ENCODE measurements at regions not wholly inside any gene's neighbourhood (a gene's known extent, or its start where the extent isn't known, plus 50 kb on each side); places are given as distances from the start of the nearest gene placed in this dataset.
"Not testable (repeated sequence)": the region's sequence is repeated elsewhere in the genome, so short reads cannot be mapped to it uniquely, and the experiment has no call there.

GRCh38 chr10:84698989-84699388 is 370.6 kb downstream of the CCSER2 start:
- DNase-seq (ENCODE audit: extremely low read depth in 1 of 2, low read depth in 1 of 2), result no peak

GRCh38 chr10:84700668-84701369 is 372.4 kb downstream of the CCSER2 start:
- no peak for DNase-seq (ENCODE audit: extremely low read depth in 1 of 2, low read depth in 1 of 2)

- DNase-seq (ENCODE audit: extremely low read depth in 1 of 2, low read depth in 1 of 2), result no peak
These were observed 373.0 kb downstream of the CCSER2 start for GRCh38 chr10:84701370-84701720.

GRCh38 chr10:84704101-84704500 is 375.7 kb downstream of the CCSER2 start:
- DNase-seq (ENCODE audit: extremely low read depth in 1 of 2, low read depth in 1 of 2), result no peak

GRCh38 chr10:84706431-84706830 is 378.0 kb downstream of the CCSER2 start:
- no peak for DNase-seq (ENCODE audit: extremely low read depth in 1 of 2, low read depth in 1 of 2)

GRCh38 chr10:84706875-84707274 is 378.5 kb downstream of the CCSER2 start:
- no peak for DNase-seq (ENCODE audit: extremely low read depth in 1 of 2, low read depth in 1 of 2)

- no peak for DNase-seq (ENCODE audit: extremely low read depth in 1 of 2, low read depth in 1 of 2)
These were observed 387.5 kb downstream of the CCSER2 start for GRCh38 chr10:84715911-84716310.

- DNase-seq (ENCODE audit: extremely low read depth in 1 of 2, low read depth in 1 of 2), result no peak
These were observed 390.7 kb downstream of the CCSER2 start for GRCh38 chr10:84718877-84719616.

GRCh38 chr10:84719687-84720086 is 391.3 kb downstream of the CCSER2 start:
- DNase-seq (ENCODE audit: extremely low read depth in 1 of 2, low read depth in 1 of 2), result no peak

GRCh38 chr10:84727398-84727797 is 399.0 kb downstream of the CCSER2 start:
- no peak for DNase-seq (ENCODE audit: extremely low read depth in 1 of 2, low read depth in 1 of 2)

GRCh38 chr10:84739126-84739525 is 410.7 kb downstream of the CCSER2 start:
- DNase-seq (ENCODE audit: extremely low read depth in 1 of 2, low read depth in 1 of 2), result not testable (repeated sequence)

- DNase-seq (ENCODE audit: extremely low read depth in 1 of 2, low read depth in 1 of 2), result no peak
These were observed 411.3 kb downstream of the CCSER2 start for GRCh38 chr10:84739641-84740040.

GRCh38 chr10:84743483-84743882 is 415.1 kb downstream of the CCSER2 start:
- no peak for DNase-seq (ENCODE audit: extremely low read depth in 1 of 2, low read depth in 1 of 2)

- DNase-seq (ENCODE audit: extremely low read depth in 1 of 2, low read depth in 1 of 2), result no peak
These were observed 426.9 kb downstream of the CCSER2 start for GRCh38 chr10:84755311-84755710.

GRCh38 chr10:84756653-84757052 is 428.3 kb downstream of the CCSER2 start:
- not testable (repeated sequence) for DNase-seq (ENCODE audit: extremely low read depth in 1 of 2, low read depth in 1 of 2)

- DNase-seq (ENCODE audit: extremely low read depth in 1 of 2, low read depth in 1 of 2), result not testable (repeated sequence)
These were observed 433.7 kb downstream of the CCSER2 start for GRCh38 chr10:84761994-84762614.

GRCh38 chr10:84762754-84763394 is 434.5 kb downstream of the CCSER2 start:
- DNase-seq (ENCODE audit: extremely low read depth in 1 of 2, low read depth in 1 of 2), result no peak

GRCh38 chr10:84763965-84764364 is 435.6 kb downstream of the CCSER2 start:
- no peak for DNase-seq (ENCODE audit: extremely low read depth in 1 of 2, low read depth in 1 of 2)

GRCh38 chr10:84765086-84765485 is 436.7 kb downstream of the CCSER2 start:
- DNase-seq (ENCODE audit: extremely low read depth in 1 of 2, low read depth in 1 of 2), result no peak

- no peak for DNase-seq (ENCODE audit: extremely low read depth in 1 of 2, low read depth in 1 of 2)
These were observed 437.3 kb downstream of the CCSER2 start for GRCh38 chr10:84765656-84766055.

- no peak for DNase-seq (ENCODE audit: extremely low read depth in 1 of 2, low read depth in 1 of 2)
These were observed 438.5 kb downstream of the CCSER2 start for GRCh38 chr10:84766923-84767322.

GRCh38 chr10:84768132-84768531 is 439.7 kb downstream of the CCSER2 start:
- no peak for DNase-seq (ENCODE audit: extremely low read depth in 1 of 2, low read depth in 1 of 2)

Measured in stimulated activated CD8-positive, alpha-beta memory T cell treated with anti-CD3 and anti-CD28 coated beads, Interleukin-7, amount 100 ng/mL, for 48 hours (primary cell).